Omental fat pad (tissue), 3 donors: ENCODE measurements at regions not wholly inside any gene's neighbourhood (a gene's known extent, or its start where the extent isn't known, plus 50 kb on each side); places are given as distances from the start of the nearest gene placed in this dataset.

ENCODE experiments used
- ATAC-seq: fragments of 150-250 bp; one replicate; pipeline ENCODE4 v1.9.1; 2016; ENCODE audit warnings: mild to moderate bottlenecking, moderate library complexity; ENCODE audit not compliant: low FRiP score
- DNase-seq: peaks from one replicate; pipeline ENCODE4 v3.0.0-alpha.2; 2019; ENCODE audit warnings: low spot score
- CTCF ChIP-seq, 3 donors: fragments of 450-650 bp; IDR thresholded peaks; one replicate each; pipeline ENCODE4 v1.5.1; 2016 to 2017; ENCODE audit warnings: antibody characterized with exemption in 3 of 3, mild to moderate bottlenecking in 3 of 3, moderate library complexity in 2 of 3

- TF ChIP-seq CTCF (IDR thresholded peaks at IDR 0.05) = no peak
- no peak for DNase-seq
Observed at GRCh38 chr1:101508913-101509312, 272.1 kb downstream of the S1PR1 start.

GRCh38 chr1:101509370-101509769 lies 272.6 kb downstream of the S1PR1 start:
- no peak for DNase-seq
- TF ChIP-seq CTCF (IDR thresholded peaks at IDR 0.05) = no peak

More at GRCh38 chr1:101508913-101509312, 272.1 kb downstream of the S1PR1 start:
- ATAC-seq = no peak

GRCh38 chr1:101511202-101511891 lies 274.5 kb downstream of the S1PR1 start:
- no peak for TF ChIP-seq CTCF (IDR thresholded peaks at IDR 0.05)
- DNase-seq = no peak
- no peak for ATAC-seq

More at GRCh38 chr1:101509370-101509769, 272.6 kb downstream of the S1PR1 start:
- ATAC-seq = no peak

GRCh38 chr1:101520302-101520701 lies 283.5 kb downstream of the S1PR1 start:
- ATAC-seq = no peak
- DNase-seq = no peak
- TF ChIP-seq CTCF (IDR thresholded peaks at IDR 0.05) = no peak

GRCh38 chr1:101522486-101522885 lies 285.7 kb downstream of the S1PR1 start:
- DNase-seq (no peak), ATAC-seq (no peak)
- no peak for TF ChIP-seq CTCF (IDR thresholded peaks at IDR 0.05)

- DNase-seq (no peak), ATAC-seq (no peak)
- TF ChIP-seq CTCF (IDR thresholded peaks at IDR 0.05) = no peak
Observed at GRCh38 chr1:101526813-101527212, 290.0 kb downstream of the S1PR1 start.

- DNase-seq = no peak
- no peak for ATAC-seq
- TF ChIP-seq CTCF (IDR thresholded peaks at IDR 0.05) = no peak
Observed at GRCh38 chr1:101532377-101532776, 295.6 kb downstream of the S1PR1 start.
